Caki2 (cell line): ENCODE measurements at regions not wholly inside any gene's neighbourhood (a gene's known extent, or its start where the extent isn't known, plus 50 kb on each side); places are given as distances from the start of the nearest gene placed in this dataset.
A peak's percentile ranks its signal among the peaks of the same experiment; 100 is the strongest.
"Not testable (repeated sequence)": the region's sequence is repeated elsewhere in the genome, so short reads cannot be mapped to it uniquely, and the experiment has no call there.

Source experiments
- DNase-seq: peaks from one replicate; pipeline ENCODE4 v3.0.0-alpha.2; 2015; ENCODE audit warnings: low read depth
- in situ Hi-C: cut with HindIII; loops from 2 replicates; pipeline ENCODE4 v1.10.0; 2016; ENCODE audit warnings: low sequenced_read_pairs, low pct_unique_long_range_greater_than_20kb, mixed read lengths

- in situ Hi-C loops: no loop called here
- DNase-seq: no peak
These were observed 68.8 kb upstream of the IYD start for GRCh38 chr6:150299873-150300485.

DNA sequence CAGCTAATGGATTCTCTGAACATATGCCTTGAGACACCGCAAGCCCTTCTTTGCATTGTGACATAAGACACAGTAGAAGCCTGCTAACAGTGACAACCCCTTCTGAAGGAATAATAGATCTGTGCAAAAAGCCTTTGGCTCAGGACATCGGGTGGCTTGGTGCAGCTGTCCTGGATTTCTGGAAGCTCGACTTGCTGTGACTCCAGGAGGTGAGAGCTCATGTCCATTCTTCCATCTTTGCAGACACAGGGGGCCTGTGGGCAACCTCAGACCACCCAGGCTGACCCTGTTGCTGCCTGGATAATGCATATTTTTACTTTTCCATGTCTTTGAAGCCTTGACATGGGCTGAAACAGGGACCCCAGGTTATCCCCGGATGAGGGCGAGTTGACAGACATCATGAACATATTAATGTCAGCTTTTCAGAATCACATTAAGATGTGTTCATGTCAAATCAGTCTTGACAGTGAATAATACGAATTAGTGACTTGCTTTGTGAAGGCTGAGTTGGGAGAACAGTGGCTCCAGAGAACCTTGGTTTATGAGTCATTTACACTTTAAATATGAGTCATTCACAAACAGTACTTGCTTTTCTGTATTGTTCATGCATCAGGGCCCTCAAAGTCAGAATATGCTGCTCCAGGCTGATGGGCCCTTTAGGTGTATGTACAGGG is 66.8 kb upstream of the IYD start:
- DNase-seq: peak; percentile 62
- in situ Hi-C loops: no loop called here

GRCh38 chr6:150302520-150303176 is 66.2 kb upstream of the IYD start:
- in situ Hi-C loops: no loop called here
- DNase-seq: no peak

GRCh38 chr6:150303256-150303655 is 65.6 kb upstream of the IYD start:
- in situ Hi-C loops: no loop called here
- DNase-seq: no peak

GRCh38 chr6:150304429-150304828 is 64.4 kb upstream of the IYD start:
- in situ Hi-C loops: no loop called here
- no peak for DNase-seq

GRCh38 chr6:150306290-150306689 is 62.5 kb upstream of the IYD start:
- in situ Hi-C loops: no loop called here
- no peak for DNase-seq

- in situ Hi-C loops: no loop called here
These were observed 61.3 kb upstream of the IYD start for GRCh38 chr6:150307520-150307919.

GRCh38 chr6:150308812-150309645 is 59.8 kb upstream of the IYD start:
- in situ Hi-C loops: no loop called here
- DNase-seq: no peak

More at GRCh38 chr6:150307520-150307919, 61.3 kb upstream of the IYD start:
- DNase-seq: no peak

GRCh38 chr6:150310539-150310938 is 58.3 kb upstream of the IYD start:
- no peak for DNase-seq
- in situ Hi-C loops: no loop called here

GRCh38 chr6:150311149-150311944 is 57.5 kb upstream of the IYD start:
- DNase-seq, in situ Hi-C loops: not testable (repeated sequence)

- DNase-seq: no peak
- in situ Hi-C loops: no loop called here
These were observed 56.4 kb upstream of the IYD start for GRCh38 chr6:150312395-150312794.

DNA sequence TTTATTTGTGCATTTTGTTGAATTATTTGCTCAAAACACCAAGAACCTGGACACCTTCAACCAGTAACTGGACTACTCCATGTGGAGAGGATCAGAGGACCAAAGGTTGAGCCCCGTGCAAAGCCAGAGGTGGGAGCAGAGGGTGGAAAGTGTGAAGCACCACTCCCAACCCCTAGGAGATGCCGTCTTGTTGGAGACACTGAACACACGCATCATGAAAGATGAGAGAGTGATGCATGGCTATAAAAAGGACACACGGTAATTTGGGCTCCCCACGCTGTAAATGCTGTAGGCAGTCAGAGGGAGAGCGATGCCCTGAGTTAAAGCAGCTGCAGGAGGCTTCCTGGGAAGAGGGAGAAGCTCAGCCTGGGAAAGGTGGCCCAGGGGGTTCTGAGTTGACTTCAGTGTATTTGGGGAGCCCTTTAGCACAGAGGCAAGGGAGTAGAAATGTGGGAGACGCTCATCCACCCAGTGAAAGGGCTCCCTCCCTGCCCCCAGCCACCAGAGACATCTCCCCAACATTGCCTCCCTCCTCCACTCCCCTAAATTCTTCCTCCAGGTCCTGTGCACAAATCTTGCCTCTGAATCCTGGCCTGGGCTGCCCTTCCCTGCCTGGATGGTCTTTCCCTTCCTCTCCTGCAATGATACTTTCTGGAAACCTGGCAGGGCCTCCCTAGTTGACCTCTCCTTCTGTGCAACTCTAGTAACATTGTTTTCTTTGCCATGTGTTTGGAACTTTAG is 55.8 kb upstream of the IYD start:
- in situ Hi-C loops: no loop called here
- no peak for DNase-seq

DNA sequence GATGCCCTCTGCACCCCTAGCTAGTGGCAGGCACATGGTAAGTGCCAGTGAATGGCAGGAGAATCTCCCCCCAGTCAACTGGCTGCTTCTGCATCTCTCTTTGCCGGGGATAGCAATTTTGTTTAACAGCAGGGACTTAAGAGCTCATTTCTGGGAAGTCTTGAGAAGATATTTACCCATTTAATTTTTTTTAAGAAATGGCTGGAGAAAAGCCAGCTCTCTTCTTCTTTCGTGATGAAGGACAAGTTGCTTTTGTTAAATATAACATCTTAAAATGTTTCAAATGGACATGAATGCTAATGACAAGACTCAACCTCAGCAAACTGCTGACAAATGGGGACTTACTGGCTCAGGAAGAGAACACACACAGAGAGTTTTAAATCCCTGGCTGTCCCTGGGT is 55.0 kb upstream of the IYD start:
- DNase-seq: no peak
- in situ Hi-C loops: no loop called here

GRCh38 chr6:150314230-150315188 is 54.3 kb upstream of the IYD start:
- DNase-seq: no peak
- in situ Hi-C loops: no loop called here

GRCh38 chr6:150315626-150316025 is 53.2 kb upstream of the IYD start:
- DNase-seq: no peak
- in situ Hi-C loops: no loop called here

GRCh38 chr6:150316936-150317335 is 51.9 kb upstream of the IYD start:
- in situ Hi-C loops: no loop called here
- DNase-seq: no peak
